NT2/D1 (cell line): ENCODE measurements at regions not wholly inside any gene's neighbourhood (a gene's known extent, or its start where the extent isn't known, plus 50 kb on each side); places are given as distances from the start of the nearest gene placed in this dataset.

ENCODE experiments used
- SUZ12 ChIP-seq: IDR thresholded peaks from 2 replicates; pipeline ENCODE4 v1.6.1; 2011; ENCODE audit not compliant: insufficient read length, insufficient read depth; ENCODE audit errors: extremely low read depth
- YY1 ChIP-seq: IDR thresholded peaks from 2 replicates; pipeline ENCODE4 v1.6.1; 2011; ENCODE audit not compliant: insufficient read length, insufficient read depth
- ZNF274 ChIP-seq: IDR thresholded peaks from 2 replicates; pipeline ENCODE4 v1.6.1; 2011; ENCODE audit warnings: mild to moderate bottlenecking, low read depth, low read length

GRCh38 chr21:38675182-38675824 is 130.4 kb upstream of the ETS2 start:
- TF ChIP-seq ZNF274 (no peak), SUZ12 (no peak), YY1 (no peak)
